Dermis microvascular lymphatic vessel endothelial cell (primary cell): ENCODE measurements at regions not wholly inside any gene's neighbourhood (a gene's known extent, or its start where the extent isn't known, plus 50 kb on each side); places are given as distances from the start of the nearest gene placed in this dataset.

Experiments used
- DNase-seq, 2 donors: peaks; one replicate each; pipeline versions ENCODE4 v3.0.0 to v3.0.0-alpha.2; 2010; ENCODE audit warnings: low read depth in 2 of 2

DNA sequence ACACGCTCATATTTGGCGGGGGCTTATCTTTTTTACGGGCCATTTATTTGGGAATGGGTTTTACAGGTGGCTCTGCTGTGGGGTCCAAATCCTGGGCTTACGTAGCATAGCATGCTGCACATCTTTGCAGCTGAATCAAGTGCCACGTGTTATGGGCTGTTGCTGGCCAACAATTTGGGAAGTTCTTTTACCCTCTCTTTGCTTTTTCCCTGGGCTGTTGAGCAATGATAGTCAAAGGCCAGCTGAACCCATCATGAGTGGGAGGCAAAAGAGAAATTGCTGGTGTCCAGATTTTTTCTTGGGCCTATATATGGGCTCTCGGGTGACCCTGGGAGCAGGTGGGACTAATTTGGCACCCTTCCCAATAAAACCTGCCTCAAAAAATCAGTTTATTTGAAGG is 209.3 kb upstream of the SATB1 start:
- no peak for DNase-seq

DNA sequence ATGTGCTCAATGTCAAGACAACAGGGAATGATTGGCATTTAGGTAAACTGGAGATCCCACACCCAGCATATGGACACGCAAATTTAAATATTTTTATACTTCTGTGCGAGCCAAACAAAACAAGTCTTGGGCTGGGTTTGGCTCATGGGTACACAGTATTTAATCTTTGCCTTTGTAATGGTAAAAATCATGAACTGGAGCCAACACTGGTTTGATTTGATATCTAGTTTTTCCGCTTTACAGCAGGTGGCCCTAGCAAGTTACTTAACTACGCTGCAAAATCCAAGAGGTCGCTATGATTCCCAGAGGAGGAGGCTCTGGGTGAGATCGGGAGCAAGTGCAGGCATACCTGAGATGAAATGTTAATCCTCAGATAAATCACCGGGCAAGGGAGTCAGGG is 207.9 kb upstream of the SATB1 start:
- DNase-seq: no peak

DNA sequence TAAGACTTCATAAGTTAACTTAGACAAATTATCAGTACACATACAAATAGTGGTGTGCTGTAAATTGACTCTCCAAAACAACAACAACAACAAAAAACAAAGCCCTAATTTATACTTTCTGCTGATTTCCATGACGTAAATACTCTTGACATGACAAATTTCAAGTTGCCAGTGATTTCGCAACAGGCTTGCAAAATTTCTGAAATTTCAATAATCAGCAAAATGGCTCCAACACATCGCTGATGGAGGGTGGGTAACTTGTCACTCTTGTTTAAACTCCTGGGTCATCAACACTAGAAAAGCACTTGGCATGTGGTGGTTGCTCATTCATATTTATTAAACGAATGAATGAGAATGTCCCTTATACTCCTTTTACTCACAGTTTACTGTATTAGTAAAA is 205.2 kb upstream of the SATB1 start:
- DNase-seq: no peak

DNA sequence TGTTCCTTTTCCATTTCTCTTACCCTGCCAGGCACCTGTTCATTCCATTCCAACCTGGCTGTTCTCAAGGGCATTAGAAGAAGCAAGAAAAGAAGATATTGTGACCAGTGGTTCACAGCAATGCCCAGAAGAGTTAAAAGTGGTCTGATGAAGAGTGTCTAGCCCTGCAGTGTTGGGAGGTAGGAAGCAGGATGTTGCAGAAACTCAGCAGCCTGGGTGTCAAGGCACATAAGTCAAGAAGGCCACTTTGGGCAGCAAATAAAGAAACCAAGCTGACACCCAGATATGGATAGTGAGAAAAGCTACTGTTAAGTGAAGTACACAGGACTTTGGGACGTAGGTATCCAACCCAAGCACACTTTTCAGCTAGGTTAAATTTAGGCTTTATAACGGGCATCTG is 199.9 kb upstream of the SATB1 start:
- DNase-seq: no peak

DNA sequence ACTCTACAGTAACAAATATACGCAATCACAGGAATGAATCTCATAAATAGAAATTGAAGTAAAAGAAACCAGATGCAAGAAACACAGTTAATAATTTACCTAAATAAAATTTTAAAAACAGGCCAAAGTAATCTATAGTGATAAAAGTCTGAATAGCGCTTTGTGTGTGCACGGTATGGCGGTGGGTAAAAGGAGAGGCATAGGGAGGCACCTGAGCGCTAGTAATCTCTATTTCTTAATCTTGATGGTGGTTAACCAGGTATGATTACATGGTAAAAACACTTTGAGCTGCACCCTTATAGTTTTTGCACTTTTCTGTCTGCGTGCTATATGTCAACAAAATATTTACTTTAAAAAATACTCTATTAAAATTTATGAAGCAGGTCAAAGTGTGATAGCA is 198.1 kb upstream of the SATB1 start:
- no peak for DNase-seq

DNA sequence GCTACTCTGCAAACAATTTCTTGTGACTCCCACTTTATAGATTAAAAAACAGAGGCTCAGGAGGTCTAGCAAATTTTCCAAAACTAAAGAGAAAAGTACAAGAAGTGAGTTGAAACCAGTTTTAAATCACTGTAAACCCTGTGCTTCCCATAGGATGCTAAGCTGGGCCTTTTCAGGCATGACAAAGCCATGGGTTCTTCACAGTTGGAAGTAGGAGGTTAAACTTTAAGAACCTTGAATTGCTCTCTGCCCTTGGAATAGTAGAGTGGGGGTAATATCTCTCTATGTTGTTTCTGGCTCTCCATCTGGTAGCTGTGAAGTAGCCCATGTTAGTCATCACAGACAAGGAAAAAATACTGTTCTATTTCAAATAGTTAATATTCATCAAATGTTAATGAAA is 193.6 kb upstream of the SATB1 start:
- DNase-seq: no peak

DNA sequence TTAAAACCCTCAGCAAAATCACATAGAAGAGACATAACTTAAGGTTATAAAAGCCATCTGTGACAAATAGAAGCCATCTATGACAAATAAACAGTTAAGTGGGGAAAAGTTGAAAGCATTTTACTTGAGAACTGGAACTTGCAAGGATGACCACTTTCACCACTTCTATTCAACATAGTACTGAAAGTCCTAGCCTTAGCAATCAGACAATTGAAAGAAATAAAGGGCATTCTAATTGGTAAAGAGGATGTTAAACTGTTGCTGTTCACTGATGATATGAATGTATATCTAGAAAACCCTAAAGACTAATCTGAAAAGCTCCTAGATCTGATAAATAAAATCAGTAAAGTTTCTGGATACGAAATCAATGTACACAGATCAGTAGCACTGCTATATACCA is 186.9 kb upstream of the SATB1 start:
- no peak for DNase-seq

DNA sequence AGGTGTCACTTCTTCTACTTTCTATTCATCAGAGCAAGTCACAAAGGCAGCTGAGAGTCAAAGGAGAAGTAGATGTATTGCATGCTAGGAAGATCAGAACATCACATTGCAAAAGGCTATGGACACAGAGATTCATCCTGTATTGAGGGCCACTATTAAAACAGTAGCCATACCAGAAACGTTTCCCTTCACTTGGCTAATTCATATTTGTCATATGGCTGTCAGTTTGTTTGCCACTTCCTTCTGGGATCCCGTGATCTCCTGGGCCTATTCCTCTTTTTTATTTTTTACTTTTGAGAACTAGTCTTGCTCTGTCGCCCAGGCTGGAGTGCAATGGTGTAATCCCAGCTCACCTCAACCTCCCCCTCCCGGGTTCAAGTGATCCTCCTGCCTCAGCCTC is 184.0 kb upstream of the SATB1 start:
- DNase-seq: no peak

DNA sequence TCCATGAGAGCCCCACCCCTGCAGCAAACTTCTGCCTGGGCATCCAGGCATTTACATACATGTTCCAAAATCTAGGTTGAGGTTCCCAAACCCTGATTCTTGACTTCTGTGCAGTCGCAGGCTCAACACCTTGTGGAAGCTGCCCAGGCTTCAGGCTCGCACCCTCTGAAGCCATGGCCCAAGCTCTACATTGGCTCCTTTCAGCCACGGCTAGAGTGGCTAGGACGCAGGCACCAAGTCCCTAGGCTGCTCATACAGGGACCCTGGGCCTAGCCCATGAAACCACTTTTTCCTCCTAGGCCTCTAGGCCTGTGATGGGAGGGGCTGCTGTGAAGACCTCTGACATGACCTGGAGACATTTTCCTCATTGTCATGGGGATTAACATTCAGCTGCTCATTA is 172.8 kb upstream of the SATB1 start:
- no peak for DNase-seq

DNA sequence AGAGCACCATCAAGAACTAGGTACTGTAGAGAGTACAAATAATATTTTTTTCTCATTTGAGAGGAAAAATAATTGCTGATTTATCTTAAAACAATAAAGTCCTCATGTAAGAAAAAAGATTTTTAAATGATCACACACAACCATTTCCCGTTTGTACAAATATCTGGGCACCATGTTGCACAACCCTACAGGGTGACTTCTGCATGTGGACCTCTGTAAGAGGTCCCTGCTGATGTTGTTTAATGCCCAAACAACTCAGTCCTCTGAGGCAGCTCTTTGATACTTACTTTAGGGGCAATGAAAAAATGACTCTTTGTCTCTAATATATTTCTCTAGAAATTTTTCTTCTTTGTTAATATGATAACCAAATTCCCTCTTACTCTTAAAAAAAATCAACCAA is 168.1 kb upstream of the SATB1 start:
- DNase-seq: no peak

DNA sequence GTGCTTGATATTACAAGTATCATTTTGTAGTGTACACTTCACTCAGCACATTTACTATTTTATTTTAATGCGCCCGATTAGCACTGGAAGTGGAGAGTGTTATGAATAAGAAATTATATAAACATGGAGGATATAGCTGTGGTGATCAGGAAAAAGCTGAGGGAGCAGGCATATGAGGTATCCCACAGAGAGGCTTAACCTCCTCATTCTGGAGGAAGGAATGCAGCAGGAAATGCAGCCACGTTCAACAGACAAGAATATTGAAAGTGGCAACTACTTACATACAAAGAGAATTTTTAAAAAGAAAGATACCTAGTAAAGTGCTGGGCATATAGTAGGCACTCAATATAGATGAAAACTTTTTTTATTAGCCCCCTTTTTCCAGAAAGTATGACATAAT is 166.0 kb upstream of the SATB1 start:
- DNase-seq: no peak

DNA sequence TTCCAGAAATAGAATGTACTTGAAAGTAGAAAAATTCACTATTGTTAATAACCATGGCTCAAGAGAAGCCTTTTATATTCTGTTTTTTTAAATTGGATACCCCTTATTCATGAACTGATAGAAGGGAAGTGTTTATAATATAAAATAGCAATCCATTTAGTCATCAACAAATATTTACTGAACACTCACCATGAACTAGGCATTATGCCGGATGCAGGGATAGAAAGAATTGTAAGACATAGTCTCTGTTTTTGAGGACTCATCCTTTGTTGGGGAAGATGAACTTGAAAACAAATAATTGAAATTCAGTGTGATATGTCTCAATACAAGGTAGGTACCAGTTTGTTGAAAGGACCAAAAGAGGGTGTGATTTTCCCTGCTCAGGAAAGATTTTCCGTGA is 160.9 kb upstream of the SATB1 start:
- no peak for DNase-seq

DNA sequence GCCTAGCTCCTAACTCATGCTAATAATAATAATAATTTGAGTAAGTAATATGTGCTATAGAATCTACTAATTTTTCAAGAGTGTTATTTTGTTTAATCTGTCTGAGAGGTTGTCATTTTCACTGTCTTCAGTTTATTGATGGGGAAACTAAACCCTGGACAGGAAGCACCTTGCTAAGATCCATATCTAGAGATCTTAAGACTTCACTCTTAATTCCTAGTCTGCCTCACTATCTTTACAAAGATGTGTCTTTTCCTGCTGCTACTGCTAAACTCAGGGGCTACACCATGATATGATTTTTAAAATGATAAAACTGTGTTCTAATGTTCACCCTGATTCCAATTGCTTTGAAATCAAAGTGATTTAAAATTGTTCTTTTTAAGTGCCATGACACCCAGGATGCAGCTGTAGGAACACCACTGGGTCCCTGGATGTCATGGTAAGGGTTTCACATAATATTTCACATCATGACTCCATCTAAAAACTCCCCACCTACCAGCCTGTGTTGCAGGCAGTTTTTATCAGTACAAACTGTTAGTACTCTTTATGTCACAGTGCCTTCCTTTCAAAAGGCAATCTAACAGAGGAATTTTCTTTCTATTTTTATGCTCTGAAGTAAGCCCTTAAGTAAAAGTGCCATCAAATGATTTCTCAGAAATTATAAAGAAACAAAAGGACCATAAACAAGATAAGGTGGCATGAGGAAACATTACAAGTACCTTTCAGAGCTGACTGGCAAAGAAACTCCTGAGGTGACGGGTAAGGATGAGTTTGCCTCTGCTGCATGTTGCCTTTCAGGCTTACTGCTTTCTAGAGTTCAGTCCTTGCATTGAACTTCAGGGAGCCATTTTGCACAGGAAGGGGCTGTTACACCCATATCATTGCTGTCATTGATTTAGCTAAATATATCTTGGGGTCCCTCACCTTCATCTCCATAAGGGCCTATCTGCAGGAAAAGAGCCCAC is 160.1 kb upstream of the SATB1 start:
- DNase-seq: no peak

DNA sequence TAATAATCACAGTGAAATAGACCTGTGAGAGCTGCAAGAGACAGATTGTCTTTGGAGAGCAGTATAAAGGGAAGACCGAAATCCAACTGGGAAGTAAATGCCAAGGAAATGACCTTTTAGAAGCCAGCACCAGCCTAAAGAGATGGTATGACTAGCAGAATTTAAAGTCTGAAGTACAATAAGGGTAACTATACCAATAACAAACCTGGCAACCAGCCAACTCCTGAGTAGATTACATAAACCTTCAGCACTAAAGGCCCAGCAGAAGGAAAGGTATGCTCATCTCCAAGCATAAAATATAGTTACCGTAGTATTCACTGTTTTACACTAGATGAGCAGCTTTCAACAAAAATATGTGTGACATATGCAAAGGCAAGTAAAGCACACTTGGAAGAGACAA is 155.1 kb upstream of the SATB1 start:
- DNase-seq: no peak

DNA sequence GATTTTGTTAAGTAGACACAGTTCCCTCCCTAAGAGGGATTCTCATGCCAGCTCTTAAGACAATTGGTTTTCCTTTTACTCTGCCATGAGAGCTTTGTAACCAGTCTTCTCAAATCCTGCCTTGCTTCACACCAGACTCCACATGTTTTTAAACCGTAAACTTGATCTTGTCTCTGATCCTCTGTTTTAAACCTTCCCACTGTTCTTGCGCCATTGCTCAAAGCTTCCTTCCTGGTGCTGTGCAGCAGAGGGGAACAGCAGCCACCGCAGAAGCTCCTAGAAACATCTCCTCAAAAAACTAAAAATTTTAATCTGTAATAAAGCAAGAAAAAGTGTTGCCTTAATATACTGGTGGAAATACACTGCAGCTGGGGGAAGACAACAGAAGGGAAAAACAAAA is 154.5 kb upstream of the SATB1 start:
- DNase-seq: no peak

DNA sequence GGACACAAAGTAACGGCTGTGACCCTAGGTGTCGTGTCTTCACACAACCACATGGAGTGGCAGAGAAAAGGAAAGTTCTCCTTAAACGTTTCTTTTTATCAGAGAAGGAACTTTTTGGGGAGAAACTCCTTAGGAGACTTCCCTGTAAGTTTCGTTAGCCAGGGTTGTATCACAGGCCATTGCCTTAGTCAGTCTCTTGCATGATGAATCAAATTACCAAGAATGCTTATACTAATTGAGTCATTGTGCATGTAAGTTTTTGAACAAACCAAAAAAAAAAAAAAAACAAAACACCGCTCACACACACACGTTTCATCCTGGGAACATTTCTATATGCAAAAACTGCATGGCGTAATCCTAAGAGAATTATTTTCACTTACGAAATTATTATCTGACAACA is 150.4 kb upstream of the SATB1 start:
- DNase-seq: no peak

DNA sequence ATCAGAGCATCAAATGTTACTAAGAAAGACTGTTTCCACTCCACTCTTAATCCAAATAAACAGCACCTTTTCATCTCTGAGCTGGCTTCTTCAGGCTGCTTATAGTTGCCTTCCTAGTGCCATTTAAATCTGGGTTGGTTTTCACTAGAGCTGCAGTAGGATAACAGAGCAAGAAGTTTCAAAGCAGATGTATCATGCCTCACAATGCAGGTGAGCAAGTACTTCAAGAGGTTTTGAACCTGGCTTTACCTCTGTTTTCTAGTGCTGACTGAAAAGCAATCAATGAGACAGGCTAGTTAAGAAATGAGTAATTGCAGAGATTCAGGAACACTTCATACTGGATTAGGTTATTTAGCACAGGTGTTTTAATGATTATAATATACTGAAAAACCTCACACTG is 147.7 kb upstream of the SATB1 start:
- DNase-seq: no peak

DNA sequence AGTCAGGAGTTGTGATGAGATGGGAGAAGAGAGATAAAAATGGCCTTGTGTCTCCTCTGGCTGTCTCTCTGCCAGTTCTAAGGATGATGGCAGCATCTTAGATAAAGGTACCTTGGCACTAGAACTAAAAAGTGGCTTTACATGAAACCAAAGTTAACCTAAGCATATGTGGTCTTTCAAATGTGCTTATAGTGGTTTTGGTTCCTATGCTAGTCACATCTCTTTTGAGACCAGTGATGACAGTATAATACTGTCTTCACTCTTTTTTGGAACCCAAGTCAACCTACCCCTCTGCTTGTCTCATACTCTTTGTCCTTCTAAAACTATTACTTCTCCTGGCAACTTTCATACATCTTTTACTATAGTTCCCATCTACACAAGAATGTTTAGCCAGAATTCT is 142.2 kb upstream of the SATB1 start:
- no peak for DNase-seq

DNA sequence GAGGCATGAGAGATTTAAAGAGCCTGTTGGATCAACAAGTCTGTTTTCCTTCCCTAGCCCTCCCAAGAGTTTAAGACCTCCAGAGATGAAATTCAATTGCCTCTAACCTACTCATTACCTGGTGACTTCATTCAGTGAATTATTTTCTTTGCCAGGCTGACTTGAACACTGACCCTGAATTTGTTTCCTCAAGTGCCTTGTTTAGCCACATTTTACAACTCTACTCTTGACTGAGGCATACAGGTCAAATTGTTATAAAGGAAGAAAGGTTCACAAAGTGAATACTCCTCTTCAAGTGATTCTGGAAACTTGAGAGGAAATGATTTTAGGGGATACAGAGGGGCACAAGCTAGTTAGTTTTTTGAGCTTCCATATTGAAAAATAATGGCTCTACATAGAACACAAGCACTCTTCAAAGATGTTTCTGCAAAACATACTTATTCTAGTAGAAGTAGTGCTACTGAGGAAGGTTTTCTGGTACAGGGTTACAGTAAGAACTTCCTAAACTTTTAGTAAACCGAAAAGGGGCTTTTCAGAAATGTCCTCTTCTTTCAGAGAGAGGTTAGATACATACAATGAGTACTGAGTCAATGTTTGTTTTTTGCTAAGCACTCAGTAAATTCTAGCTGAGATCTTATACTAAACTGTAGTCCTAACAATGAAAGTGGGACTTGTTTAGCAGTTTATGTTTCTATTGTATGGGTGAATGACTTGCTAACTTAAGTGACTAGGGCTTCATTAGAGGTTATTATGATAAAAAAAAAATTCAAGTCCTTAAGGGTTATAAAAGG is 137.4 kb upstream of the SATB1 start:
- no peak for DNase-seq

DNA sequence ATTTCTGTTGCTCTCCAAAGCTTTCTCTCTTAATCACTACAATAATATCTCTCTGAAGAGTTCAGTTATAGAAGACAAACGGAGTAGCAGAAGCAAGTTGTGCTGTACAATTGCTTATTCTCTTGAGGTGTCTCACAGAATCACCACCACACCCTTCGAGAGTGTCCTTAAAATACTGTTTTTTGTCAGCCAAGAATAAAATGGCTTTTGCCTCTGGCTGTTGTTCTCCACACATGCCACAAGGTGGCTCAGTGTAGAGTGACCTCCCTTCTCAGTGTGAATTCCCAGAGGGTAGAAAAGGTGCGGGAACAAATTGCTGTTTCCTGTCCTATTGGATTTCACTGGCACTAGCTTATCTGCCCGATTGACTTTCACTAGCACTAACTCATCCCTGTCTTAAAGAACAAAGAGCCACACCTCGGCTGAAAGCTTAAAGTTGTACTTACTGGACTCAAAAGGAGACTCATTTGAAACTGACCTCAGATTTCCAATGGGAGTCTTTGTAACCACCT is 134.2 kb upstream of the SATB1 start:
- DNase-seq: peak in 1 of 2 donors; percentile 1

DNA sequence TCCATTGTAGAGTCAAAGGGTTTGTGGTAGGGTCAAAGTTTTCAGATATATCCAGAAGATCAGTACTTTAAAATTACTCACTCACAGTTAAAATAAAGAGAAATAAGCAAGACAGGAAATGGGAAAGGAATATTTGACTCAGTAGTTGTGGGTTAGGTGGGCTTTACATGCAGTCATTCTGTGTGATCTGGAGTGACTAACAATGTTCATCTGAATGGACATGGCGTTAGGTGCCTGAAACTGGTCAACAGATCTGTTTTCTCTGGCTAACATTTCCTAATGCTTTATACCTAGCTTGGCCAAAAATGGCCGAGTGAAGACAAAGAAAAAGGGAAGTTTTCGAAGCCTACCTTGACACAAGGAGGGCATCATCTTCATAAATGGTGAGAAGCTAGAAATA is 133.4 kb upstream of the SATB1 start:
- no peak for DNase-seq

DNA sequence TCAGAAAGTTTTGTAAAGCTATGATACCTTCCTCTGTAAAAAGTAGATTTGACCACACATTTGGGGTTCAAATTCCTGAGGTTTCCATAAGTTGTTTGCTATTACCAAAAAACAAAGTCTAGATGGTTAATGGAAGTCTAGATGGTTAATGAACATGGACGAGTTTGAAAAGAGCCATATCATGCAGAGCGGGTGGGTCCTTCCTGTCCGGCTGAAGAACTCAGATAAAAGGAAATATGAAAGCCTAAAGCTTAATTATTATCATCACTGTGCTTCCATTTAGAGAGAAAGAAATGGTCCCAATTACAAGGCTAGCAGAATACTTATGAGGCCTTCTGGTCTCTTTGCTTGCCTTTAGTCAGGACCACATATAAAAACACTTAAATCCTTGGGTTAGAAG is 132.1 kb upstream of the SATB1 start:
- DNase-seq: no peak
